H54 (cell line): ENCODE measurements at regions not wholly inside any gene's neighbourhood (a gene's known extent, or its start where the extent isn't known, plus 50 kb on each side); places are given as distances from the start of the nearest gene placed in this dataset.

ENCODE experiments used
- DNase-seq: peaks from one replicate; pipeline ENCODE4 v3.0.0; 2011; ENCODE audit warnings: low spot score, mixed read lengths; ENCODE audit not compliant: insufficient read length
- FAIRE-seq: peaks from 3 replicates; lab custom pipeline; 2011; peaks lifted over from hg19 to GRCh38; lab: Jason Lieb, UNC
- POLR2A ChIP-seq: IDR thresholded peaks from 2 replicates; pipeline ENCODE4 v1.6.1; 2011; ENCODE audit warnings: low read depth, mild to moderate bottlenecking, low read length

- DNase-seq (no peak), FAIRE-seq (no peak)
- TF ChIP-seq POLR2A: no peak
Observed at GRCh38 chr17:53948323-53948722, 125.6 kb downstream of the KIF2B start.

GRCh38 chr17:53949473-53950090 is 126.9 kb downstream of the KIF2B start:
- no peak for DNase-seq
- no peak for FAIRE-seq
- no peak for TF ChIP-seq POLR2A

GRCh38 chr17:53950207-53950857 is 127.6 kb downstream of the KIF2B start:
- DNase-seq (peak; percentile 2), FAIRE-seq (no peak)
- no peak for TF ChIP-seq POLR2A

- FAIRE-seq: no peak
- TF ChIP-seq POLR2A: no peak
- DNase-seq: no peak
Observed at GRCh38 chr17:53950858-53951250, 128.1 kb downstream of the KIF2B start.

- FAIRE-seq: no peak
- no peak for TF ChIP-seq POLR2A
Observed at GRCh38 chr17:53971361-53971760, 148.6 kb downstream of the KIF2B start.

GRCh38 chr17:53979991-53980390 is 157.3 kb downstream of the KIF2B start:
- FAIRE-seq (no peak), DNase-seq (no peak)
- TF ChIP-seq POLR2A: no peak

More at GRCh38 chr17:53971361-53971760, 148.6 kb downstream of the KIF2B start:
- no peak for DNase-seq

- no peak for TF ChIP-seq POLR2A
- FAIRE-seq: no peak
- no peak for DNase-seq
Observed at GRCh38 chr17:53996131-53996530, 173.4 kb downstream of the KIF2B start.

GRCh38 chr17:53996890-53997289 is 174.2 kb downstream of the KIF2B start:
- TF ChIP-seq POLR2A: no peak
- DNase-seq: no peak
- no peak for FAIRE-seq

GRCh38 chr17:54007855-54008254 is 185.1 kb downstream of the KIF2B start:
- no peak for TF ChIP-seq POLR2A
- FAIRE-seq (no peak), DNase-seq (no peak)

- TF ChIP-seq POLR2A: no peak
- DNase-seq: no peak
- FAIRE-seq: no peak
Observed at GRCh38 chr17:54009502-54009901, 186.8 kb downstream of the KIF2B start.

- no peak for FAIRE-seq
- DNase-seq: no peak
- TF ChIP-seq POLR2A: no peak
Observed at GRCh38 chr17:54013072-54013471, 190.3 kb downstream of the KIF2B start.

- DNase-seq (no peak), FAIRE-seq (no peak)
- no peak for TF ChIP-seq POLR2A
Observed at GRCh38 chr17:54015734-54016133, 193.0 kb downstream of the KIF2B start.

- FAIRE-seq: no peak
- TF ChIP-seq POLR2A: no peak
- DNase-seq: no peak
Observed at GRCh38 chr17:54021418-54021817, 198.7 kb downstream of the KIF2B start.

- FAIRE-seq: no peak
- DNase-seq: no peak
- no peak for TF ChIP-seq POLR2A
Observed at GRCh38 chr17:54028986-54029580, 206.4 kb downstream of the KIF2B start.

GRCh38 chr17:54029986-54030385 is 207.3 kb downstream of the KIF2B start:
- no peak for TF ChIP-seq POLR2A
- DNase-seq: no peak
- no peak for FAIRE-seq
